Trophoblast cell (in vitro differentiated cells and primary cell): ENCODE measurements at regions not wholly inside any gene's neighbourhood (a gene's known extent, or its start where the extent isn't known, plus 50 kb on each side); places are given as distances from the start of the nearest gene placed in this dataset.

Experiments used
- DNase-seq, 2 donors: peaks; one replicate each; pipeline ENCODE4 v3.0.0-alpha.2; 2016
- H2AFZ ChIP-seq: 2 replicates; pipeline ENCODE4 v1.6.1; 2013; ENCODE audit warnings: low read length, moderate library complexity, mild to moderate bottlenecking; ENCODE audit not compliant: insufficient read depth, poor library complexity
- H2AK5ac ChIP-seq: 2 replicates; pipeline ENCODE4 v1.6.1; 2013; ENCODE audit warnings: mild to moderate bottlenecking, low read length
- H2BK120ac ChIP-seq: 2 replicates; pipeline ENCODE4 v1.6.1; 2013; ENCODE audit warnings: low read length, mild to moderate bottlenecking, moderate library complexity; ENCODE audit not compliant: insufficient read depth, poor library complexity
- H2BK12ac ChIP-seq: 2 replicates; pipeline ENCODE4 v1.6.1; 2013; ENCODE audit warnings: mild to moderate bottlenecking, low read length, moderate library complexity
- H2BK5ac ChIP-seq: 2 replicates; pipeline ENCODE4 v1.6.1; 2013; ENCODE audit warnings: low read length, low read depth, moderate library complexity, mild to moderate bottlenecking; ENCODE audit not compliant: poor library complexity
- H3K14ac ChIP-seq: 2 replicates; pipeline ENCODE4 v1.6.1; 2013; ENCODE audit warnings: mild to moderate bottlenecking, low read length
- H3K18ac ChIP-seq: 2 replicates; pipeline ENCODE4 v1.6.1; 2013; ENCODE audit warnings: mild to moderate bottlenecking, low read length
- H3K23ac ChIP-seq: 2 replicates; pipeline ENCODE4 v1.6.1; 2013; ENCODE audit warnings: low read length
- H3K27ac ChIP-seq: 2 replicates; pipeline ENCODE4 v1.5.1; 2013; ENCODE audit warnings: low read depth, mild to moderate bottlenecking, inconsistent platforms, low read length, moderate library complexity
- H3K27me3 ChIP-seq: 2 replicates; pipeline ENCODE4 v1.6.1; 2013; ENCODE audit warnings: inconsistent platforms, mild to moderate bottlenecking, low read length, moderate library complexity; ENCODE audit not compliant: insufficient read depth
- H3K36me3 ChIP-seq, 2 experiments: 1 replicate in 1 of 2; 2 replicates in 1 of 2; pipeline ENCODE4 v1.6.1; 2013; ENCODE audit warnings: low read length in 2 of 2, mild to moderate bottlenecking in 2 of 2, moderate library complexity in 1 of 2; ENCODE audit not compliant: insufficient read depth in 2 of 2, control insufficient read depth in 1 of 2
- H3K4ac ChIP-seq: 2 replicates; pipeline ENCODE4 v1.6.1; 2013; ENCODE audit warnings: low read depth, mild to moderate bottlenecking, low read length, moderate library complexity
- H3K4me1 ChIP-seq, 2 experiments: 1 replicate in 1 of 2; 2 replicates in 1 of 2; pipeline ENCODE4 v1.6.1; 2013; ENCODE audit warnings: low read length in 2 of 2, mild to moderate bottlenecking in 2 of 2, moderate library complexity in 1 of 2; ENCODE audit not compliant: insufficient read depth in 2 of 2, control insufficient read depth in 1 of 2
- H3K4me2 ChIP-seq: 2 replicates; pipeline ENCODE4 v1.6.1; 2013; ENCODE audit warnings: inconsistent platforms, mild to moderate bottlenecking, low read length, moderate library complexity
- H3K4me3 ChIP-seq: 2 replicates; pipeline ENCODE4 v1.5.1; 2013; ENCODE audit warnings: mild to moderate bottlenecking, low read depth, low read length, inconsistent platforms
- H3K79me1 ChIP-seq: one replicate; pipeline ENCODE4 v1.6.1; 2013; ENCODE audit warnings: low read length
- H3K79me2 ChIP-seq: 2 replicates; pipeline ENCODE4 v1.6.1; 2013; ENCODE audit warnings: low read length, mild to moderate bottlenecking; ENCODE audit not compliant: control insufficient read depth, insufficient read depth, poor library complexity
- H3K9ac ChIP-seq: 2 replicates; pipeline ENCODE4 v1.6.1; 2013; ENCODE audit warnings: mild to moderate bottlenecking, low read length
- H3K9me3 ChIP-seq: 2 replicates; pipeline ENCODE4 v1.6.1; 2013; ENCODE audit warnings: low read depth, mild to moderate bottlenecking, control low read depth, inconsistent platforms, low read length; ENCODE audit not compliant: insufficient read depth
- H4K12ac ChIP-seq: 2 replicates; pipeline ENCODE4 v1.6.1; 2013; ENCODE audit warnings: low read depth, mild to moderate bottlenecking, low read length, moderate library complexity
- H4K8ac ChIP-seq: 2 replicates; pipeline ENCODE4 v1.6.1; 2013; ENCODE audit warnings: low read depth, mild to moderate bottlenecking, low read length, moderate library complexity
- H4K91ac ChIP-seq: one replicate; pipeline ENCODE4 v1.6.1; 2013; ENCODE audit warnings: low read depth, mild to moderate bottlenecking, low read length, moderate library complexity
- WGBS: extraction: QIAGEN DNeasy Blood & Tissue Kit; methylation state at CpG from one replicate; pipeline ENCODE4 v1.1.7; 2013; ENCODE audit warnings: missing lambda C conversion rate; ENCODE audit not compliant: insufficient read length, insufficient coverage; ENCODE audit errors: extremely low coverage; 5-methylcytosine and 5-hydroxymethylcytosine counted together

DNA sequence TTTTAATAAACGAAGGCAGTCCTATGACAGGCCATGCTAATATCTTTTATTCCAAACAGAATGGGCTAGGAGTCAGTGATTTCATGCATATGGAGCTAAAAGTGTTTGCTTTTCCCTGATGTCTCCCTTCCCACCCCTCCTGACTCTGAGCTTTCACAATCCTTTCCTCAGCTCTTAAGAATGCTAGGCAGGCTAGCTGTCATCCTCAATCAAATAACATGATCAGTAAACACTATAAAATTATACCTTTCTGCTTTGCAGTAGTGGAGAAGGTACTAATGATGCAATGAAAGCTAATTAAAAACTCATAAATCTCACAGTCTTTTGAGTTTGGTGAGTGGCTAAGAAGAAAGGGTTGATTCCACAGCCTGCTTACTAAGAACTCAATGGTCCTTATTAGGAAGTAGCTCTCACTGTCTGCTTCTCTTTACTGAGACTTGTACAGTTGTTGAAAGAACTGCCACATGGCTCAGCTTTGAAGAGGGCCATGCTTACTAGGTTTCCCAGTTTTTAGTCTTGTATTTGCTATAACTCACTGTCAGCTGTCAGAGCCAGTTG is 250.9 kb upstream of the JAG1 start:
- Histone ChIP-seq H2BK12ac (no peak overlapping the region), H3K79me2 (no peaks in the 10 kb centered on the region), H3K4me3 (no peak overlapping the region), H3K14ac (no peak overlapping the region), H3K4me1 (peaks cover 0 to 2% of the 10 kb centered on the region in 2 experiments), H3K23ac (no peak overlapping the region), H4K91ac (no peak overlapping the region), H2BK120ac (no peak overlapping the region), H3K79me1 (no peaks in the 10 kb centered on the region), H2BK5ac (no peak overlapping the region), H2AK5ac (no peak overlapping the region), H4K8ac (no peak overlapping the region), H3K9ac (no peak overlapping the region), H3K9me3 (no peaks in the 10 kb centered on the region), H3K36me3 (no peaks in the 10 kb centered on the region), H4K12ac (no peak overlapping the region), H3K4ac (no peak overlapping the region), H3K27me3 (no peaks in the 10 kb centered on the region), H3K4me2 (no peak overlapping the region), H2AFZ (no peak overlapping the region), H3K18ac (no peak overlapping the region), H3K27ac (no peak overlapping the region)
- no CpG with 5 or more reads among the region's 1 CpG for WGBS
- DNase-seq: peak in 1 of 2 donors; percentile 2

GRCh38 chr20:10925767-10926166 is 252.0 kb upstream of the JAG1 start:
- Histone ChIP-seq H3K4me2 (no peak overlapping the region), H2BK5ac (no peak overlapping the region), H3K4ac (no peak overlapping the region), H4K12ac (no peak overlapping the region), H3K79me2 (no peaks in the 10 kb centered on the region), H2BK12ac (no peak overlapping the region), H3K14ac (no peak overlapping the region), H3K9me3 (no peaks in the 10 kb centered on the region), H3K27me3 (no peaks in the 10 kb centered on the region), H3K36me3 (no peaks in the 10 kb centered on the region), H3K79me1 (no peaks in the 10 kb centered on the region), H3K27ac (no peak overlapping the region), H3K4me3 (no peak overlapping the region), H3K4me1 (peaks cover 0 to 2% of the 10 kb centered on the region in 2 experiments), H2AFZ (no peak overlapping the region), H3K18ac (no peak overlapping the region), H3K9ac (no peak overlapping the region), H4K8ac (no peak overlapping the region), H3K23ac (no peak overlapping the region), H2BK120ac (no peak overlapping the region), H4K91ac (no peak overlapping the region), H2AK5ac (no peak overlapping the region)
- WGBS: no CpG with 5 or more reads among the region's 3 CpGs
- DNase-seq: no peak

GRCh38 chr20:10927011-10927583 is 253.3 kb upstream of the JAG1 start:
- Histone ChIP-seq H4K91ac (no peak overlapping the region), H3K23ac (no peak overlapping the region), H3K18ac (no peak overlapping the region), H3K4me2 (no peak overlapping the region), H3K14ac (no peak overlapping the region), H3K79me1 (no peaks in the 10 kb centered on the region), H4K8ac (no peak overlapping the region), H3K4ac (no peak overlapping the region), H3K4me3 (no peak overlapping the region), H2BK5ac (no peak overlapping the region), H2AK5ac (no peak overlapping the region), H3K4me1 (peaks cover 0 to 2% of the 10 kb centered on the region in 2 experiments), H3K9ac (no peak overlapping the region), H2AFZ (no peak overlapping the region), H2BK120ac (no peak overlapping the region), H3K27me3 (no peaks in the 10 kb centered on the region), H3K27ac (no peak overlapping the region), H2BK12ac (no peak overlapping the region), H3K79me2 (no peaks in the 10 kb centered on the region), H3K36me3 (no peaks in the 10 kb centered on the region), H4K12ac (no peak overlapping the region), H3K9me3 (no peaks in the 10 kb centered on the region)
- DNase-seq: no peak
- WGBS: no CpG with 5 or more reads among the region's 5 CpGs

- no peak overlapping the region for H3K18ac ChIP-seq
- H3K9ac ChIP-seq: no peak overlapping the region
- H2BK5ac ChIP-seq: no peak overlapping the region
- H3K23ac ChIP-seq: no peak overlapping the region
- H3K9me3 ChIP-seq: no peaks in the 10 kb centered on the region
- WGBS: no CpG with 5 or more reads among the region's 11 CpGs
- peaks cover 0 to under 1% of the 10 kb centered on the region in 2 experiments for H3K4me1 ChIP-seq
- H4K91ac ChIP-seq: no peak overlapping the region
- no peak overlapping the region for H4K12ac ChIP-seq
- H2BK120ac ChIP-seq: no peak overlapping the region
- no peak for DNase-seq
- H3K14ac ChIP-seq: no peak overlapping the region
- no peak overlapping the region for H3K4me2 ChIP-seq
- no peak overlapping the region for H3K4ac ChIP-seq
- no peaks in the 10 kb centered on the region for H3K36me3 ChIP-seq
- no peak overlapping the region for H3K27ac ChIP-seq
- H2AFZ ChIP-seq: no peak overlapping the region
- H3K4me3 ChIP-seq: no peak overlapping the region
- no peak overlapping the region for H2AK5ac ChIP-seq
- no peak overlapping the region for H4K8ac ChIP-seq
- no peak overlapping the region for H2BK12ac ChIP-seq
- no peaks in the 10 kb centered on the region for H3K27me3 ChIP-seq
- H3K79me1 ChIP-seq: no peaks in the 10 kb centered on the region
- H3K79me2 ChIP-seq: no peaks in the 10 kb centered on the region
These were observed 254.4 kb upstream of the JAG1 start for GRCh38 chr20:10927936-10928840.
